ENCODE measurements at regions not wholly inside any gene's neighbourhood (a gene's known extent, or its start where the extent isn't known, plus 50 kb on each side); places are given as distances from the start of the nearest gene placed in this dataset.
A peak's percentile ranks its signal among the peaks of the same experiment; 100 is the strongest.

DNA sequence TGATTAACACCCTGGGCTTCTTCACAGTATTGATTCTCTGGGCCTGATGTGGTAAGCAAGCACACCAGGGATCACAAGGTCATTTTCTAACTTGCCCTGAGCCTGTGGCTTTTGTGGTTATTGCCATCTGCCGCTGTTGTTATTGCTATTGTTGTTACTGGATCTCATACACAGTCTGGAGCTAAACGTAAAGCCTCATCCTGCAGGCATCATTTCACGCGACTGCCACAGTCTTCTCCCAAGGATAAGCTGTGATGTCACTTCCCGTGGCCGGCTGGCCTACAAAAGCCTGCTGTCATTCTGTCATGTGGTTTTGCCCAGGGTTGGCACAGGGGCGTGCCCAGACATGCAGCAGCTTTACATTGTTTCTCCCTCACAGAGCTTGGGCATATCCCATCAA is 154.0 kb upstream of the GPR12 start:
- DNase-seq (ENCODE audit: low read depth in 1 of 2, low spot score in 1 of 2): peak in 1 of 2 experiments; percentile 22
- Histone ChIP-seq H3K4me3 (replicated peaks; ENCODE audit: insufficient read depth, low read length) (no peak overlapping the region), H3K27ac (replicated peaks) (no peak overlapping the region), H3K27me3 (ENCODE audit: insufficient read depth, poor library complexity, severe bottlenecking) (peaks cover 4% of the 10 kb centered on the region)
- TF ChIP-seq, protein P1, sequence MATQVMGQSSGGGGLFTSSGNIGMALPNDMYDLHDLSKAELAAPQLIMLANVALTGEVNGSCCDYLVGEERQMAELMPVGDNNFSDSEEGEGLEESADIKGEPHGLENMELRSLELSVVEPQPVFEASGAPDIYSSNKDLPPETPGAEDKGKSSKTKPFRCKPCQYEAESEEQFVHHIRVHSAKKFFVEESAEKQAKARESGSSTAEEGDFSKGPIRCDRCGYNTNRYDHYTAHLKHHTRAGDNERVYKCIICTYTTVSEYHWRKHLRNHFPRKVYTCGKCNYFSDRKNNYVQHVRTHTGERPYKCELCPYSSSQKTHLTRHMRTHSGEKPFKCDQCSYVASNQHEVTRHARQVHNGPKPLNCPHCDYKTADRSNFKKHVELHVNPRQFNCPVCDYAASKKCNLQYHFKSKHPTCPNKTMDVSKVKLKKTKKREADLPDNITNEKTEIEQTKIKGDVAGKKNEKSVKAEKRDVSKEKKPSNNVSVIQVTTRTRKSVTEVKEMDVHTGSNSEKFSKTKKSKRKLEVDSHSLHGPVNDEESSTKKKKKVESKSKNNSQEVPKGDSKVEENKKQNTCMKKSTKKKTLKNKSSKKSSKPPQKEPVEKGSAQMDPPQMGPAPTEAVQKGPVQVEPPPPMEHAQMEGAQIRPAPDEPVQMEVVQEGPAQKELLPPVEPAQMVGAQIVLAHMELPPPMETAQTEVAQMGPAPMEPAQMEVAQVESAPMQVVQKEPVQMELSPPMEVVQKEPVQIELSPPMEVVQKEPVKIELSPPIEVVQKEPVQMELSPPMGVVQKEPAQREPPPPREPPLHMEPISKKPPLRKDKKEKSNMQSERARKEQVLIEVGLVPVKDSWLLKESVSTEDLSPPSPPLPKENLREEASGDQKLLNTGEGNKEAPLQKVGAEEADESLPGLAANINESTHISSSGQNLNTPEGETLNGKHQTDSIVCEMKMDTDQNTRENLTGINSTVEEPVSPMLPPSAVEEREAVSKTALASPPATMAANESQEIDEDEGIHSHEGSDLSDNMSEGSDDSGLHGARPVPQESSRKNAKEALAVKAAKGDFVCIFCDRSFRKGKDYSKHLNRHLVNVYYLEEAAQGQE (IDR thresholded peaks at IDR 0.05; ENCODE audit: insufficient replicate concordance, low read depth): no peak
- TF ChIP-seq, protein P2, sequence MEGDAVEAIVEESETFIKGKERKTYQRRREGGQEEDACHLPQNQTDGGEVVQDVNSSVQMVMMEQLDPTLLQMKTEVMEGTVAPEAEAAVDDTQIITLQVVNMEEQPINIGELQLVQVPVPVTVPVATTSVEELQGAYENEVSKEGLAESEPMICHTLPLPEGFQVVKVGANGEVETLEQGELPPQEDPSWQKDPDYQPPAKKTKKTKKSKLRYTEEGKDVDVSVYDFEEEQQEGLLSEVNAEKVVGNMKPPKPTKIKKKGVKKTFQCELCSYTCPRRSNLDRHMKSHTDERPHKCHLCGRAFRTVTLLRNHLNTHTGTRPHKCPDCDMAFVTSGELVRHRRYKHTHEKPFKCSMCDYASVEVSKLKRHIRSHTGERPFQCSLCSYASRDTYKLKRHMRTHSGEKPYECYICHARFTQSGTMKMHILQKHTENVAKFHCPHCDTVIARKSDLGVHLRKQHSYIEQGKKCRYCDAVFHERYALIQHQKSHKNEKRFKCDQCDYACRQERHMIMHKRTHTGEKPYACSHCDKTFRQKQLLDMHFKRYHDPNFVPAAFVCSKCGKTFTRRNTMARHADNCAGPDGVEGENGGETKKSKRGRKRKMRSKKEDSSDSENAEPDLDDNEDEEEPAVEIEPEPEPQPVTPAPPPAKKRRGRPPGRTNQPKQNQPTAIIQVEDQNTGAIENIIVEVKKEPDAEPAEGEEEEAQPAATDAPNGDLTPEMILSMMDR (IDR thresholded peaks at IDR 0.05; ENCODE audit: insufficient read depth, low read length): no peak
- no peak for TF ChIP-seq SPI1 (IDR thresholded peaks at IDR 0.05; ENCODE audit: borderline replicate concordance, low read depth)
- no peak for TF ChIP-seq POLR2AphosphoS5 (IDR thresholded peaks at IDR 0.05; ENCODE audit: low read depth)
- TF ChIP-seq GABPA (IDR thresholded peaks at IDR 0.05; ENCODE audit: low read depth): no peak

DNA sequence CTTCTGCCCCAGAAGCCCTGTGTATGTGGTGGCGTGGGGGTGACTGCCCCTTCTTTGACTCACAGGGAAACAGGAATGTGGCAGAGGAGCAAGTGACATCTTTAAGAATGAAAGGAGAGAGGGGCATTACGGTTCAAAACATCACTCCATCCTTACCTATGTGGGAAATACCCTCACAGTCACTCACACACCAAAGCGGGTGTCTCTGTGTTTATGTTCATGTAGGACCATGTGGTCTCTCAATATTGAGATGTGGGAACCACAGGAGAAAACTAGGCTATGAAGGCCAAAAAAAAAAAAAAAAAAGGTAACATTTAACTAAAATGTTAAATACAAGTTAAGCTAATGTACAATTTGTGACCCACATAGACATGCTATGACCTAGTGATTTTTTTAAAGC is 153.6 kb upstream of the GPR12 start:
- TF ChIP-seq, protein P2 (IDR thresholded peaks at IDR 0.05; ENCODE audit: insufficient read depth, low read length): no peak
- no peak for TF ChIP-seq POLR2AphosphoS5 (IDR thresholded peaks at IDR 0.05; ENCODE audit: low read depth)
- Histone ChIP-seq H3K27me3 (ENCODE audit: insufficient read depth, poor library complexity, severe bottlenecking) (peaks cover 7% of the 10 kb centered on the region), H3K27ac (replicated peaks) (no peak overlapping the region), H3K4me3 (replicated peaks; ENCODE audit: insufficient read depth, low read length) (no peak overlapping the region)
- no peak for DNase-seq (ENCODE audit: low read depth in 1 of 2, low spot score in 1 of 2)

DNA sequence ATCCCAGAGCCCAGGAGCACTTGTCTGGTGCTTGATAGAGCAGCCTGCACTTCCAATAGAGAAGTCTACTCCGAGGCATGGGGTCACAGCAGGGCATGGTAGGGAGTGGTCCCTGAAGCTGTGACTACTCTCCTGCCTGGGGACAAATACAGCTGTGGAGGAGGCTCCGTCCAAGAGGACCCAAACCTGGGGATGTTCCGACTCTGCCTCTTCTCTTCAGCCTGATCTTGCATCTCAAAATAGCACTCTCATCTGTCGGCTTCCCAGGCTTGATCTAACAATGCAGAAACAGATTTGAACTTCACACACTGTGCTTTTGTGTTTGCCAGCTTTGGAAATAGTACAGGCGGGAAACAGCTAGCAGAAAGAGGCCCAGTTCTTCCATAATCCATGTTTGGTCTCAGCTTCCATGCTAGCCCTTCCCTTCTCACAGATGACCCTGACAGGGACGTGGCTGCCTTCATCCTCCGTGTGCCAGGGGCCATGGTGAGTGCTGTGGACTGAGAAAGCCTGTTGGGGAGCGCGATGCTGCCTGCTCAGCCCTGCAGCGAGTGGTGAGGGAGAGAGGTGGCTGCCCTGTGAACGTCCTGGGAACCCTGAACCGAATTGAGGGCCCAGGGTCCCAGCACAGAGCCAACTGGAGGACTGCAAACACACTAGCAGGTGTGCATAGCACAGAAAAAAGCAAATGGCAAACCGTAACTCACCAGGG is 150.3 kb upstream of the GPR12 start:
- TF ChIP-seq POLR2AphosphoS5 (IDR thresholded peaks at IDR 0.05; ENCODE audit: low read depth) (no peak), GABPA (IDR thresholded peaks at IDR 0.05; ENCODE audit: low read depth) (no peak)
- TF ChIP-seq, protein P1 (IDR thresholded peaks at IDR 0.05; ENCODE audit: insufficient replicate concordance, low read depth): no peak
- H3K27ac ChIP-seq (replicated peaks): no peak overlapping the region
- DNase-seq (ENCODE audit: low read depth in 1 of 2, low spot score in 1 of 2): no peak
- H3K27me3 ChIP-seq (ENCODE audit: insufficient read depth, poor library complexity, severe bottlenecking): peaks cover 7% of the 10 kb centered on the region
- H3K4me3 ChIP-seq (replicated peaks; ENCODE audit: insufficient read depth, low read length): no peak overlapping the region

DNA sequence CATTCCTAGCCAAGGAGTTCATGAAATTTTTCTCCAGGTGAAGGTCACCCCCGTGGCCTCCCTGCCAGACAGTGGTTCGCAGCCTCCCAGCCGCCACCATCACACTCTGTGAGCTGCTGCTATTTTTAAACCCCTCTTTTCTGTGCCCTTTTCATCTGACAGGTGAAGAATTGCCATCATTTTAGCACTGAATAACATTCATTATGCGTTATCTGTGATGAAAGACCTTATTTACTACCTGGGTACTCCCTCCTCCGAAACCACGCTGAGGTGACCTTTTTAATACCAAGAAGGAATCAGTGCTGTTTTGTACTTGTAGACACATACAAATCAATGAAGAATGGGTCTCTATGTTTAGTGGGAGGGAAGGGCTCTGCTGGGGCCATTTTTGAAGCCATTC is 148.9 kb upstream of the GPR12 start:
- Histone ChIP-seq H3K4me3 (replicated peaks; ENCODE audit: insufficient read depth, low read length) (no peak overlapping the region), H3K27ac (replicated peaks) (no peak overlapping the region), H3K27me3 (ENCODE audit: insufficient read depth, poor library complexity, severe bottlenecking) (peaks cover 3% of the 10 kb centered on the region)
- TF ChIP-seq POLR2AphosphoS5 (IDR thresholded peaks at IDR 0.05; ENCODE audit: low read depth): no peak
- TF ChIP-seq GABPA (IDR thresholded peaks at IDR 0.05; ENCODE audit: low read depth): no peak
- TF ChIP-seq, protein P2 (IDR thresholded peaks at IDR 0.05; ENCODE audit: insufficient read depth, low read length): no peak
- TF ChIP-seq, protein P1 (IDR thresholded peaks at IDR 0.05; ENCODE audit: insufficient replicate concordance, low read depth): no peak
- no peak for TF ChIP-seq SPI1 (IDR thresholded peaks at IDR 0.05; ENCODE audit: borderline replicate concordance, low read depth)
- DNase-seq (ENCODE audit: low read depth in 1 of 2, low spot score in 1 of 2): no peak
